ENCODE measurements at regions not wholly inside any gene's neighbourhood (a gene's known extent, or its start where the extent isn't known, plus 50 kb on each side); places are given as distances from the start of the nearest gene placed in this dataset.
"Not testable (repeated sequence)": the region's sequence is repeated elsewhere in the genome, so short reads cannot be mapped to it uniquely, and the experiment has no call there.

- TF ChIP-seq REST (IDR thresholded peaks at IDR 0.05; ENCODE audit: low read depth); CEBPB (IDR thresholded peaks at IDR 0.05; ENCODE audit: low read depth); POLR2A (IDR thresholded peaks at IDR 0.05; ENCODE audit: borderline replicate concordance, extremely low read depth, insufficient read depth, insufficient read length); ZBTB33 (IDR thresholded peaks at IDR 0.05; ENCODE audit: extremely low read depth, insufficient replicate concordance, low read length); POLR2AphosphoS5 (IDR thresholded peaks at IDR 0.05; ENCODE audit: low read depth, low read length); EZH2 (IDR thresholded peaks at IDR 0.05); CTCF (IDR thresholded peaks at IDR 0.05 in 2 of 3, conservative IDR thresholded peaks at IDR 0.05 in 1 of 3; ENCODE audit: borderline replicate concordance in 1 of 3, insufficient read depth in 1 of 3, low read depth in 2 of 3, low read length in 2 of 3); YY1 (IDR thresholded peaks at IDR 0.05; ENCODE audit: extremely low read depth, insufficient replicate concordance, low read depth, low read length); MAX (IDR thresholded peaks at IDR 0.05); EZH2phosphoT487 (IDR thresholded peaks at IDR 0.05; ENCODE audit: borderline replicate concordance); FOSL1 (IDR thresholded peaks at IDR 0.05; ENCODE audit: low read depth); RAD21 (IDR thresholded peaks at IDR 0.05; ENCODE audit: low read depth); JUND (IDR thresholded peaks at IDR 0.05): not testable (repeated sequence)
Observed at GRCh38 chr4:49558916-49559676, 573.0 kb downstream of the CWH43 start.

Data from HCT116 (cell line).